IPS DF 6.9 (cell line): ENCODE measurements at regions not wholly inside any gene's neighbourhood (a gene's known extent, or its start where the extent isn't known, plus 50 kb on each side); places are given as distances from the start of the nearest gene placed in this dataset.

ENCODE experiments used
- DNase-seq: peaks from one replicate; pipeline ENCODE4 v3.0.0-alpha.2; 2013; ENCODE audit warnings: low read depth, low spot score
- H3K27ac ChIP-seq: one replicate; pipeline ENCODE4 v1.5.1; 2013; ENCODE audit warnings: low read length, control low read depth
- H3K27me3 ChIP-seq: 2 replicates; pipeline ENCODE4 v1.6.1; 2013; ENCODE audit warnings: mild to moderate bottlenecking, low read length; ENCODE audit not compliant: control insufficient read depth, insufficient read depth
- H3K36me3 ChIP-seq: 2 replicates; pipeline ENCODE4 v1.6.1; 2013; ENCODE audit warnings: low read length; ENCODE audit not compliant: control insufficient read depth, insufficient read depth
- H3K4me1 ChIP-seq: 2 replicates; pipeline ENCODE4 v1.6.1; 2013; ENCODE audit warnings: low read length; ENCODE audit not compliant: control insufficient read depth, insufficient read depth
- H3K4me3 ChIP-seq: 2 replicates; pipeline ENCODE4 v1.5.1; 2013; ENCODE audit warnings: mild to moderate bottlenecking, low read length
- H3K9me3 ChIP-seq: 2 replicates; pipeline ENCODE4 v1.6.1; 2013; ENCODE audit warnings: low read length, inconsistent platforms; ENCODE audit not compliant: control insufficient read depth, insufficient read depth
- WGBS: extraction: QIAGEN DNeasy Blood & Tissue Kit; methylation state at CpG from one replicate; pipeline ENCODE4 v1.1.7; 2013; ENCODE audit warnings: mixed read lengths, missing lambda C conversion rate; ENCODE audit not compliant: insufficient read length, insufficient coverage; 5-methylcytosine and 5-hydroxymethylcytosine counted together

- WGBS = no CpG with 5 or more reads among the region's 3 CpGs
- DNase-seq = no peak
- H3K9me3 ChIP-seq = no peaks in the 10 kb centered on the region
- H3K4me1 ChIP-seq = no peaks in the 10 kb centered on the region
- no peaks in the 10 kb centered on the region for H3K27me3 ChIP-seq
- H3K27ac ChIP-seq = no peak overlapping the region
- H3K4me3 ChIP-seq = no peak overlapping the region
- no peaks in the 10 kb centered on the region for H3K36me3 ChIP-seq
Observed at GRCh38 chr17:34725725-34726124, 146.3 kb downstream of the TMEM132E start.

- DNase-seq = no peak
- no peak overlapping the region for H3K27ac ChIP-seq
- no peaks in the 10 kb centered on the region for H3K36me3 ChIP-seq
- H3K9me3 ChIP-seq = no peaks in the 10 kb centered on the region
- H3K27me3 ChIP-seq = no peaks in the 10 kb centered on the region
- no peaks in the 10 kb centered on the region for H3K4me1 ChIP-seq
- no peak overlapping the region for H3K4me3 ChIP-seq
- no CpG with 5 or more reads among the region's 2 CpGs for WGBS
Observed at GRCh38 chr17:34725008-34725407, 145.6 kb downstream of the TMEM132E start.

GRCh38 chr17:34723875-34724274 lies 144.5 kb downstream of the TMEM132E start:
- no peak for DNase-seq

GRCh38 chr17:34721326-34721725 lies 141.9 kb downstream of the TMEM132E start:
- Histone ChIP-seq H3K27ac (no peak overlapping the region), H3K4me3 (no peak overlapping the region), H3K9me3 (no peaks in the 10 kb centered on the region), H3K4me1 (no peaks in the 10 kb centered on the region), H3K36me3 (no peaks in the 10 kb centered on the region), H3K27me3 (no peaks in the 10 kb centered on the region)
- no peak for DNase-seq
- no CpG with 5 or more reads among the region's 6 CpGs for WGBS

More at GRCh38 chr17:34723875-34724274, 144.5 kb downstream of the TMEM132E start:
- Histone ChIP-seq H3K27ac (no peak overlapping the region), H3K27me3 (no peaks in the 10 kb centered on the region), H3K4me3 (no peak overlapping the region), H3K36me3 (no peaks in the 10 kb centered on the region), H3K9me3 (no peaks in the 10 kb centered on the region), H3K4me1 (no peaks in the 10 kb centered on the region)
- no CpG with 5 or more reads among the region's 10 CpGs for WGBS

- no peak overlapping the region for H3K4me3 ChIP-seq
- no peaks in the 10 kb centered on the region for H3K27me3 ChIP-seq
- no peaks in the 10 kb centered on the region for H3K9me3 ChIP-seq
- H3K4me1 ChIP-seq = no peaks in the 10 kb centered on the region
- no peaks in the 10 kb centered on the region for H3K36me3 ChIP-seq
- H3K27ac ChIP-seq = no peak overlapping the region
- no peak for DNase-seq
Observed at GRCh38 chr17:34720760-34721159, 141.4 kb downstream of the TMEM132E start.

- no peaks in the 10 kb centered on the region for H3K27me3 ChIP-seq
- WGBS = no CpG with 5 or more reads among the region's 11 CpGs
- H3K4me3 ChIP-seq = no peak overlapping the region
- no peak for DNase-seq
- no peaks in the 10 kb centered on the region for H3K36me3 ChIP-seq
- no peaks in the 10 kb centered on the region for H3K9me3 ChIP-seq
- H3K27ac ChIP-seq = no peak overlapping the region
- no peaks in the 10 kb centered on the region for H3K4me1 ChIP-seq
Observed at GRCh38 chr17:34719569-34719968, 140.2 kb downstream of the TMEM132E start.

- Histone ChIP-seq H3K36me3 (no peaks in the 10 kb centered on the region), H3K4me1 (no peaks in the 10 kb centered on the region), H3K27me3 (no peaks in the 10 kb centered on the region), H3K4me3 (no peak overlapping the region), H3K27ac (no peak overlapping the region), H3K9me3 (no peaks in the 10 kb centered on the region)
- WGBS = no CpG with 5 or more reads among the region's 3 CpGs
- no peak for DNase-seq
Observed at GRCh38 chr17:34717092-34717491, 137.7 kb downstream of the TMEM132E start.

- no peaks in the 10 kb centered on the region for H3K36me3 ChIP-seq
- no peak for DNase-seq
- no peaks in the 10 kb centered on the region for H3K4me1 ChIP-seq
- no peaks in the 10 kb centered on the region for H3K27me3 ChIP-seq
- no peak overlapping the region for H3K4me3 ChIP-seq
- H3K27ac ChIP-seq = no peak overlapping the region
- no peaks in the 10 kb centered on the region for H3K9me3 ChIP-seq
- WGBS = no CpG with 5 or more reads among the region's 3 CpGs
Observed at GRCh38 chr17:34716291-34716690, 136.9 kb downstream of the TMEM132E start.

GRCh38 chr17:34715504-34715903 lies 136.1 kb downstream of the TMEM132E start:
- H3K4me1 ChIP-seq = no peaks in the 10 kb centered on the region
- DNase-seq = no peak
- no CpG with 5 or more reads among the region's 5 CpGs for WGBS
- H3K27ac ChIP-seq = no peak overlapping the region
- no peaks in the 10 kb centered on the region for H3K27me3 ChIP-seq
- no peak overlapping the region for H3K4me3 ChIP-seq
- H3K36me3 ChIP-seq = no peaks in the 10 kb centered on the region
- H3K9me3 ChIP-seq = no peaks in the 10 kb centered on the region

GRCh38 chr17:34714475-34715410 lies 135.4 kb downstream of the TMEM132E start:
- H3K27me3 ChIP-seq = no peaks in the 10 kb centered on the region
- H3K4me1 ChIP-seq = no peaks in the 10 kb centered on the region
- no peak for DNase-seq
- no peaks in the 10 kb centered on the region for H3K36me3 ChIP-seq
- no peaks in the 10 kb centered on the region for H3K9me3 ChIP-seq
- no peak overlapping the region for H3K4me3 ChIP-seq
- WGBS = no CpG with 5 or more reads among the region's 7 CpGs
- H3K27ac ChIP-seq = no peak overlapping the region

GRCh38 chr17:34713687-34714086 lies 134.3 kb downstream of the TMEM132E start:
- Histone ChIP-seq H3K9me3 (no peaks in the 10 kb centered on the region), H3K4me3 (no peak overlapping the region), H3K27me3 (no peaks in the 10 kb centered on the region), H3K36me3 (no peaks in the 10 kb centered on the region), H3K4me1 (no peaks in the 10 kb centered on the region), H3K27ac (no peak overlapping the region)
- WGBS = no CpG with 5 or more reads among the region's 1 CpG
- no peak for DNase-seq
